SK-N-SH (cell line): ENCODE measurements at regions not wholly inside any gene's neighbourhood (a gene's known extent, or its start where the extent isn't known, plus 50 kb on each side); places are given as distances from the start of the nearest gene placed in this dataset.

Experiments used
- CTCF ChIA-PET: fragments of 300-600, 350-600 bp; formaldehyde crosslinking; extraction: SDS; loops from one replicate; lab custom pipeline; 2021; lab: Yijun Ruan, JAX
- POLR2A ChIA-PET: fragments of 350-600 bp; sonication (Branson Sonifier 250); formaldehyde crosslinking; extraction: SDS; loops from one replicate; lab custom pipeline; 2020; ENCODE audit warnings: antibody characterized with exemption, inconsistent platforms; lab: Yijun Ruan, JAX
- DNase-seq: peaks from one replicate; pipeline ENCODE4 v3.0.0; 2012
- H2AFZ ChIP-seq: fragments of 200-600 bp; sonication (generic); 2 replicates; pipeline ENCODE4 v1.8.1; 2016; ENCODE audit warnings: antibody characterized with exemption, mild to moderate bottlenecking, low read depth
- H3F3A ChIP-seq: fragments of 200-600 bp; sonication (generic); replicated peaks from 2 replicates; pipeline ENCODE3; 2016; ENCODE audit warnings: antibody characterized with exemption, mild to moderate bottlenecking; ENCODE audit not compliant: insufficient read depth
- H3K27ac ChIP-seq, 2 experiments: fragments of 200-500 bp in 1 of 2; fragments of 200-600 bp in 1 of 2; sonication (Bioruptor generic) in 1 of 2; sonication (generic), shearing (Covaris generic) in 1 of 2; 2 replicates each; pipeline versions ENCODE4 v1.5.1 to v1.6.1; 2014 to 2016; ENCODE audit warnings: low read depth in 2 of 2, inconsistent platforms in 1 of 2, low read length in 1 of 2, mild to moderate bottlenecking in 1 of 2, mixed read lengths in 1 of 2
- H3K27me3 ChIP-seq: fragments of 200-600 bp; sonication (generic), shearing (Covaris generic); 2 replicates; pipeline ENCODE4 v1.6.1; 2016; ENCODE audit warnings: mixed run types; ENCODE audit not compliant: insufficient read depth
- H3K36me3 ChIP-seq, 2 experiments: fragments of 200-500 bp in 1 of 2; fragments of 200-600 bp in 1 of 2; sonication (Bioruptor generic) in 1 of 2; sonication (generic) in 1 of 2; replicated peaks in 1 of 2; 2 replicates each; pipeline versions ENCODE3 to v1.5.1; 2014 to 2016; ENCODE audit warnings: low read length in 1 of 2, mild to moderate bottlenecking in 1 of 2; ENCODE audit not compliant: insufficient read depth in 2 of 2, control insufficient read depth in 1 of 2
- H3K4me1 ChIP-seq, 2 experiments: fragments of 200-500 bp in 1 of 2; fragments of 200-600 bp in 1 of 2; sonication (Bioruptor generic) in 1 of 2; sonication (generic), shearing (Covaris generic) in 1 of 2; 2 replicates each; pipeline versions ENCODE4 v1.5.1 to v1.6.1; 2014 to 2016; ENCODE audit warnings: low read depth in 1 of 2, low read length in 1 of 2, mixed run types in 1 of 2; ENCODE audit not compliant: insufficient read depth in 2 of 2, control insufficient read depth in 1 of 2
- H3K4me2 ChIP-seq: fragments of 200-600 bp; sonication (generic), shearing (Covaris generic); 2 replicates; pipeline ENCODE4 v1.6.1; 2017; ENCODE audit warnings: mixed run types
- H3K4me3 ChIP-seq, 2 experiments: fragments of 200-500 bp in 1 of 2; fragments of 200-600 bp in 1 of 2; sonication (Bioruptor generic) in 1 of 2; sonication (generic), shearing (Covaris generic) in 1 of 2; 2 replicates each; pipeline versions ENCODE4 v1.5.1 to v1.8.1; 2014 to 2016; ENCODE audit warnings: low read depth in 2 of 2, inconsistent platforms in 1 of 2, low read length in 1 of 2, mild to moderate bottlenecking in 1 of 2, mixed read lengths in 1 of 2, moderate library complexity in 1 of 2
- H3K79me2 ChIP-seq: fragments of 200-600 bp; sonication (generic); 2 replicates; pipeline ENCODE4 v1.8.1; 2017; ENCODE audit warnings: mild to moderate bottlenecking; ENCODE audit not compliant: insufficient read depth
- H3K9ac ChIP-seq: fragments of 200-600 bp; sonication (generic); 2 replicates; pipeline ENCODE4 v1.6.1; 2017; ENCODE audit warnings: mixed run types
- H3K9me2 ChIP-seq: fragments of 200-600 bp; sonication (generic); 2 replicates; pipeline ENCODE4 v1.6.1; 2017; ENCODE audit warnings: mixed run types
- H3K9me3 ChIP-seq: fragments of 200-600 bp; sonication (generic); 2 replicates; pipeline ENCODE4 v1.6.1; 2017; ENCODE audit warnings: mixed run types, mild to moderate bottlenecking, moderate library complexity
- H4K20me1 ChIP-seq: fragments of 200-600 bp; sonication (generic); 2 replicates; pipeline ENCODE4 v1.6.1; 2017; ENCODE audit warnings: mild to moderate bottlenecking, mixed run types; ENCODE audit not compliant: insufficient read depth
- CHD2 ChIP-seq: fragments of 150-350 bp; IDR thresholded peaks from 2 replicates; pipeline ENCODE4 v1.6.1; 2018; ENCODE audit warnings: low read length; ENCODE audit not compliant: partially characterized antibody
- ELF1 ChIP-seq: IDR thresholded peaks from 2 replicates; pipeline ENCODE4 v1.4.0; 2012
- EZH2phosphoT487 ChIP-seq: fragments of 200-600 bp; sonication (generic); IDR thresholded peaks from 2 replicates; pipeline ENCODE4 v1.6.1; 2017; ENCODE audit warnings: low read depth, mixed run types, mild to moderate bottlenecking, antibody characterized with exemption, moderate library complexity, borderline replicate concordance
- FOSL2 ChIP-seq: IDR thresholded peaks from 2 replicates; pipeline ENCODE4 v1.4.0; 2012; ENCODE audit warnings: low read depth, mild to moderate bottlenecking, moderate library complexity, borderline replicate concordance
- JUND ChIP-seq: IDR thresholded peaks from 2 replicates; pipeline ENCODE4 v1.4.0; 2012
- MEF2A ChIP-seq: IDR thresholded peaks from 2 replicates; pipeline ENCODE4 v1.4.0; 2012; ENCODE audit warnings: low read depth, borderline replicate concordance
- NFIC ChIP-seq: IDR thresholded peaks from 2 replicates; pipeline ENCODE4 v1.4.0; 2012; ENCODE audit warnings: borderline replicate concordance
- RAD21 ChIP-seq: IDR thresholded peaks from 2 replicates; pipeline ENCODE4 v1.6.1; 2012; ENCODE audit warnings: mild to moderate bottlenecking, low read length
- RFX5 ChIP-seq: IDR thresholded peaks from 2 replicates; pipeline ENCODE4 v1.6.1; 2012; ENCODE audit warnings: mild to moderate bottlenecking, improper control_type of control experiment, low read length
- USF1 ChIP-seq: IDR thresholded peaks from 2 replicates; pipeline ENCODE4 v1.4.0; 2012; ENCODE audit warnings: low read depth, borderline replicate concordance
- ZBTB33 ChIP-seq: IDR thresholded peaks from 2 replicates; pipeline ENCODE4 v1.4.0; 2012; ENCODE audit warnings: low read depth, borderline replicate concordance
- WGBS: methylation state at CpG from one replicate; pipeline ENCODE4 v1.1.6; 2017; ENCODE audit warnings: low lambda C conversion rate; 5-methylcytosine and 5-hydroxymethylcytosine counted together
- TF ChIP-seq, protein P1 (sequence below): fragments of 200-600 bp; sonication (generic); IDR thresholded peaks from 2 replicates; pipeline ENCODE4 v1.6.1; 2017; ENCODE audit warnings: antibody characterized with exemption, mild to moderate bottlenecking, moderate library complexity
- TF ChIP-seq, protein P2 (sequence below): fragments of 150-350 bp; IDR thresholded peaks from 2 replicates; pipeline ENCODE4 v1.6.1; 2016; ENCODE audit warnings: mild to moderate bottlenecking, low read depth, low read length
- TF ChIP-seq, protein P3 (sequence below): fragments of 150-350 bp; IDR thresholded peaks from 2 replicates; pipeline ENCODE4 v1.6.1; 2017; ENCODE audit warnings: antibody characterized with exemption, low read length, low read depth, borderline replicate concordance
- TF ChIP-seq, protein P4 (sequence below): IDR thresholded peaks from 2 replicates; pipeline ENCODE4; 2012

GRCh38 chr2:100720445-100720844 is 99.5 kb upstream of the NPAS2 start:
- Histone ChIP-seq H3K36me3 (no peaks in the 10 kb centered on the region), H3K4me3 (no peak overlapping the region), H3K79me2 (no peaks in the 10 kb centered on the region), H4K20me1 (no peaks in the 10 kb centered on the region), H3K9ac (no peak overlapping the region), H3K9me2 (no peaks in the 10 kb centered on the region), H3K27ac (no peak overlapping the region), H3K4me2 (no peak overlapping the region), H2AFZ (no peak overlapping the region), H3K4me1 (no peaks in the 10 kb centered on the region), H3F3A (no peaks in the 10 kb centered on the region), H3K9me3 (no peaks in the 10 kb centered on the region), H3K27me3 (no peaks in the 10 kb centered on the region)
- WGBS, result 80% methylated on average over 3 of the region's 3 CpGs
- DNase-seq, result no peak
- POLR2A ChIA-PET, result no interaction called here
- CTCF ChIA-PET, result no interaction called here
- TF ChIP-seq EZH2phosphoT487 (no peak), NFIC (no peak), MEF2A (no peak), ZBTB33 (no peak), ELF1 (no peak), FOSL2 (no peak), JUND (no peak), USF1 (no peak), CHD2 (no peak), RAD21 (no peak), RFX5 (no peak)
- TF ChIP-seq, protein P1, sequence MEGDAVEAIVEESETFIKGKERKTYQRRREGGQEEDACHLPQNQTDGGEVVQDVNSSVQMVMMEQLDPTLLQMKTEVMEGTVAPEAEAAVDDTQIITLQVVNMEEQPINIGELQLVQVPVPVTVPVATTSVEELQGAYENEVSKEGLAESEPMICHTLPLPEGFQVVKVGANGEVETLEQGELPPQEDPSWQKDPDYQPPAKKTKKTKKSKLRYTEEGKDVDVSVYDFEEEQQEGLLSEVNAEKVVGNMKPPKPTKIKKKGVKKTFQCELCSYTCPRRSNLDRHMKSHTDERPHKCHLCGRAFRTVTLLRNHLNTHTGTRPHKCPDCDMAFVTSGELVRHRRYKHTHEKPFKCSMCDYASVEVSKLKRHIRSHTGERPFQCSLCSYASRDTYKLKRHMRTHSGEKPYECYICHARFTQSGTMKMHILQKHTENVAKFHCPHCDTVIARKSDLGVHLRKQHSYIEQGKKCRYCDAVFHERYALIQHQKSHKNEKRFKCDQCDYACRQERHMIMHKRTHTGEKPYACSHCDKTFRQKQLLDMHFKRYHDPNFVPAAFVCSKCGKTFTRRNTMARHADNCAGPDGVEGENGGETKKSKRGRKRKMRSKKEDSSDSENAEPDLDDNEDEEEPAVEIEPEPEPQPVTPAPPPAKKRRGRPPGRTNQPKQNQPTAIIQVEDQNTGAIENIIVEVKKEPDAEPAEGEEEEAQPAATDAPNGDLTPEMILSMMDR, result no peak
- TF ChIP-seq, protein P2, sequence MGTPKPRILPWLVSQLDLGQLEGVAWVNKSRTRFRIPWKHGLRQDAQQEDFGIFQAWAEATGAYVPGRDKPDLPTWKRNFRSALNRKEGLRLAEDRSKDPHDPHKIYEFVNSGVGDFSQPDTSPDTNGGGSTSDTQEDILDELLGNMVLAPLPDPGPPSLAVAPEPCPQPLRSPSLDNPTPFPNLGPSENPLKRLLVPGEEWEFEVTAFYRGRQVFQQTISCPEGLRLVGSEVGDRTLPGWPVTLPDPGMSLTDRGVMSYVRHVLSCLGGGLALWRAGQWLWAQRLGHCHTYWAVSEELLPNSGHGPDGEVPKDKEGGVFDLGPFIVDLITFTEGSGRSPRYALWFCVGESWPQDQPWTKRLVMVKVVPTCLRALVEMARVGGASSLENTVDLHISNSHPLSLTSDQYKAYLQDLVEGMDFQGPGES, result no peak
- TF ChIP-seq, protein P3, sequence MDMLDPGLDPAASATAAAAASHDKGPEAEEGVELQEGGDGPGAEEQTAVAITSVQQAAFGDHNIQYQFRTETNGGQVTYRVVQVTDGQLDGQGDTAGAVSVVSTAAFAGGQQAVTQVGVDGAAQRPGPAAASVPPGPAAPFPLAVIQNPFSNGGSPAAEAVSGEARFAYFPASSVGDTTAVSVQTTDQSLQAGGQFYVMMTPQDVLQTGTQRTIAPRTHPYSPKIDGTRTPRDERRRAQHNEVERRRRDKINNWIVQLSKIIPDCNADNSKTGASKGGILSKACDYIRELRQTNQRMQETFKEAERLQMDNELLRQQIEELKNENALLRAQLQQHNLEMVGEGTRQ, result no peak
- TF ChIP-seq, protein P4, sequence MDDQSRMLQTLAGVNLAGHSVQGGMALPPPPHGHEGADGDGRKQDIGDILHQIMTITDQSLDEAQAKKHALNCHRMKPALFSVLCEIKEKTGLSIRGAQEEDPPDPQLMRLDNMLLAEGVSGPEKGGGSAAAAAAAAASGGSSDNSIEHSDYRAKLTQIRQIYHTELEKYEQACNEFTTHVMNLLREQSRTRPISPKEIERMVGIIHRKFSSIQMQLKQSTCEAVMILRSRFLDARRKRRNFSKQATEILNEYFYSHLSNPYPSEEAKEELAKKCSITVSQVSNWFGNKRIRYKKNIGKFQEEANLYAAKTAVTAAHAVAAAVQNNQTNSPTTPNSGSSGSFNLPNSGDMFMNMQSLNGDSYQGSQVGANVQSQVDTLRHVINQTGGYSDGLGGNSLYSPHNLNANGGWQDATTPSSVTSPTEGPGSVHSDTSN, result no peak
